Calu3 (cell line): ENCODE measurements at regions not wholly inside any gene's neighbourhood (a gene's known extent, or its start where the extent isn't known, plus 50 kb on each side); places are given as distances from the start of the nearest gene placed in this dataset.

ENCODE experiments used
- BruUV-seq: library from RNA; stranded (reverse); fragments of 400-500 nt; replicated peaks from 2 replicates; lab custom pipeline; 2021; lab: Mats Ljungman, UMichigan
- CTCF ChIA-PET: fragments of 300-600 bp; sonication (Branson Sonifier 250); formaldehyde crosslinking; loops from one replicate; lab custom pipeline; 2022; ENCODE audit warnings: antibody characterized with exemption; lab: Charles Lee
- DNase-seq: peaks from one replicate; pipeline ENCODE4 v3.0.0; 2022
- H3K27ac Mint-ChIP-seq: one replicate; pipeline ENCODE4 v1.8.0; 2022; ENCODE audit warnings: mixed read lengths; ENCODE audit not compliant: unreplicated experiment
- H3K27me3 Mint-ChIP-seq: one replicate; pipeline ENCODE4 v1.8.0; 2022; ENCODE audit warnings: mixed read lengths; ENCODE audit not compliant: unreplicated experiment
- H3K36me3 Mint-ChIP-seq: one replicate; pipeline ENCODE4 v1.8.0; 2022; ENCODE audit warnings: mild to moderate bottlenecking, moderate library complexity, mixed read lengths; ENCODE audit not compliant: insufficient read depth, unreplicated experiment
- H3K4me1 Mint-ChIP-seq: one replicate; pipeline ENCODE4 v1.8.0; 2022; ENCODE audit warnings: mild to moderate bottlenecking, low read depth, mixed read lengths; ENCODE audit not compliant: unreplicated experiment
- H3K4me3 Mint-ChIP-seq: one replicate; pipeline ENCODE4 v1.8.0; 2022; ENCODE audit warnings: mild to moderate bottlenecking, low read depth, moderate library complexity, mixed read lengths; ENCODE audit not compliant: unreplicated experiment
- H3K9me3 Mint-ChIP-seq: one replicate; pipeline ENCODE4 v1.8.0; 2022; ENCODE audit warnings: low read depth, mixed read lengths; ENCODE audit not compliant: unreplicated experiment
- CTCF ChIP-seq: fragments of 200-600 bp; IDR thresholded peaks from one replicate; pipeline ENCODE4 v1.8.0; 2022; ENCODE audit warnings: antibody characterized with exemption; ENCODE audit not compliant: unreplicated experiment
- intact Hi-C: fragments of 100-400 bp; cut with micrococcal nuclease; formaldehyde crosslinking; loops from one replicate; pipeline ENCODE4 v1.10.0; 2022; ENCODE audit not compliant: unreplicated experiment

- H3K4me1 Mint-ChIP-seq = no peaks in the 10 kb centered on the region
- no peaks in the 10 kb centered on the region for H3K27me3 Mint-ChIP-seq
- no peak for DNase-seq
- H3K36me3 Mint-ChIP-seq = no peaks in the 10 kb centered on the region
- no peak overlapping the region for H3K4me3 Mint-ChIP-seq
- CTCF ChIA-PET = no interaction called here
- intact Hi-C loops = no loop called here
- H3K9me3 Mint-ChIP-seq = no peaks in the 10 kb centered on the region
- no peak overlapping the region for H3K27ac Mint-ChIP-seq
- BruUV-seq = no TSS peak
- no peak for TF ChIP-seq CTCF
These were observed 59.1 kb upstream of the CDYL start for GRCh38 chr6:4717124-4717523.

DNA sequence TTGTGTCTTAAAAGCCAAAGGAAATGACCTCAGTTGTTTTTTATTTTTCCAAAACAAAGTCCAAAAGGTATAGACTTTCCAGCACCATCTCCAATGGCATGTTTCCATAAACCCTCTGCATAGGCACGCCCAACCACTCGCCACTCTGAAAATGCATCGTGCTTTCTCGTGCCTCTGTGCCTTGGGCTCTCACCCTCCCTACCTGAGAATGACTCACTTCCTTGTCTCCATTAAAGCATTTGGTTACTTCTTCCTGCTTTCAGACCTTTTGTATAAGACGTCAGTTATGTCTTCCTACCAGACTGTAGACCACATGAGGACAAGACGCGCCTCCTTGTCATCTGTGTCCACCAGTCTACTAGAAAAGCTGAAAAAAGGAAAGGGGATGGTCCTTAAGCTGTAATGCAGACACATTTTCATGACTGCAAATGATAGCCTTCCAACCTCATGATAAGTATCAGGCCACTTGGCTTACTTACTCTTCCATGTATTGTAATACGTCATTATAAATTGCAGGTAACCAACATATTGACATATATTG is 61.2 kb upstream of the CDYL start:
- BruUV-seq = no TSS peak
- CTCF ChIA-PET = no interaction called here
- Mint-ChIP-seq H3K27me3 (no peaks in the 10 kb centered on the region), H3K27ac (no peak overlapping the region), H3K4me3 (no peak overlapping the region), H3K9me3 (no peaks in the 10 kb centered on the region), H3K36me3 (no peaks in the 10 kb centered on the region), H3K4me1 (no peaks in the 10 kb centered on the region)
- TF ChIP-seq CTCF = no peak
- DNase-seq = no peak
- intact Hi-C loops = no loop called here

DNA sequence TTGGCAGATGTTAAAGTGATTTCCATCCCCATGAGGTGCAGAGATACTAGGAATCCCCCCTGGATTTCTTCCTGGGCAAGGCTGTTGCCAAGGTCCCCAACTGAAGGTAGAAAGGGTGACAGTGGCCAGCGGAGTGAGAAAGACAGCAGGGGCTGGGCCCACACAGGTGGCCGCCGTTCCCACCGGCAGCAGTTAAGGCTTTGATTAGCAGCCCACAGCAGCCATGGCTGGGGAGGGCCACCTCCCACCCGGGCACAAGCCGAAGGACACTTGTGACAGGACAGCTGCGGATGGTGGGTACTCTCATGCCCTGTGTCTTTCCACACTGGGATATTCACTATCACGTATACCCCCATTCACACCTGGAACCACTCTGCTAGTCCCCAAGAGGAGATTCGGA is 63.9 kb upstream of the CDYL start:
- Mint-ChIP-seq H3K27me3 (no peaks in the 10 kb centered on the region), H3K4me1 (no peaks in the 10 kb centered on the region), H3K27ac (no peak overlapping the region), H3K4me3 (no peak overlapping the region), H3K36me3 (no peaks in the 10 kb centered on the region), H3K9me3 (no peaks in the 10 kb centered on the region)
- TF ChIP-seq CTCF = no peak
- no peak for DNase-seq
- intact Hi-C loops = no loop called here
- BruUV-seq = no TSS peak
- CTCF ChIA-PET = no interaction called here

DNA sequence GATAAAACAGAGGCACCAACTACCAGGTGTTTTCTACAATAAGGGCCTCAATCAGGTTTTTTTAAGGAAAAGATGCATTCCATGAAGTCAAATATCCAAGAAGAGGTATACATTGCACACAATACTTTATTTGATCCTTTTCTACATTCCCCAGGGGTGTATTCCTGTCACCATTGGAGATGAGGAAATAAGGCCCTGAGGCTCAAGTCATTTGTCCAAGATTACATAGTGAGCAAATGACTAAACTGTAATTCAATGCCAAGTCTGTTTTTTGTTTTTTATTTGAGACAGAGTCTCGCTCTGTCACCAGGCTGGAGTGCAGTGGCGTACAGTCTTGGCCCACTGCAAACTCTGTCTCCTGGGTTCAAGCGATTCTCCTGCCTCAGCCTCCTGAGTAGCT is 69.2 kb upstream of the CDYL start:
- intact Hi-C loops = no loop called here
- Mint-ChIP-seq H3K4me3 (no peak overlapping the region), H3K27ac (no peak overlapping the region), H3K36me3 (no peaks in the 10 kb centered on the region), H3K9me3 (no peaks in the 10 kb centered on the region), H3K27me3 (no peaks in the 10 kb centered on the region), H3K4me1 (no peaks in the 10 kb centered on the region)
- BruUV-seq = no TSS peak
- no peak for TF ChIP-seq CTCF
- CTCF ChIA-PET = no interaction called here
- no peak for DNase-seq
